ENCODE measurements at regions not wholly inside any gene's neighbourhood (a gene's known extent, or its start where the extent isn't known, plus 50 kb on each side); places are given as distances from the start of the nearest gene placed in this dataset.

GRCh38 chr14:101491841-101492240 is 69.5 kb upstream of the DIO3 start:
- TF ChIP-seq CTCF (IDR thresholded peaks at IDR 0.05) (no peak), ZFX (IDR thresholded peaks at IDR 0.05; ENCODE audit: borderline replicate concordance) (no peak)

All from 22Rv1 (cell line).